Stomach (tissue), 8 donors: ENCODE measurements at regions not wholly inside any gene's neighbourhood (a gene's known extent, or its start where the extent isn't known, plus 50 kb on each side); places are given as distances from the start of the nearest gene placed in this dataset.

ENCODE experiments used
- DNase-seq, 2 donors: peaks; one replicate each; pipeline versions ENCODE4 v3.0.0 to v3.0.0-alpha.2; 2013 to 2019
- H3K27ac ChIP-seq, 5 donors: fragments of 200-600 bp in 4 of 5; sonication (generic) in 4 of 5; one replicate each; pipeline ENCODE4 v1.5.1; 2013 to 2019; ENCODE audit warnings: mild to moderate bottlenecking in 1 of 5, moderate library complexity in 1 of 5
- H3K27me3 ChIP-seq, 3 donors: fragments of 200-600 bp; sonication (generic); one replicate each; pipeline ENCODE4 v1.5.1; 2017 to 2019; ENCODE audit warnings: mixed run types in 1 of 3
- H3K36me3 ChIP-seq, 4 donors: fragments of 200-600 bp; sonication (generic); 1 replicate in 3 of 4; 2 replicates in 1 of 4; pipeline ENCODE4 v1.5.1; 2016 to 2019
- H3K4me1 ChIP-seq, 4 donors: fragments of 200-600 bp; sonication (generic); one replicate each; pipeline ENCODE4 v1.5.1; 2016 to 2019
- H3K4me3 ChIP-seq, 4 donors: fragments of 200-600 bp; sonication (generic) in 3 of 4; one replicate each; pipeline ENCODE4 v1.5.1; 2016 to 2019; ENCODE audit warnings: mild to moderate bottlenecking in 1 of 4
- H3K9me3 ChIP-seq, 4 donors: fragments of 200-600 bp; sonication (generic); one replicate each; pipeline ENCODE4 v1.5.1; 2016 to 2019
- CTCF ChIP-seq, 7 experiments: fragments of 450-650 bp in 4 of 7; fragments of 200-600 bp in 3 of 7; sonication (generic) in 3 of 7; IDR thresholded peaks; one replicate each; pipeline ENCODE4 v1.5.1; 2016 to 2019; ENCODE audit warnings: antibody characterized with exemption in 7 of 7, control low read depth in 2 of 7, mild to moderate bottlenecking in 1 of 7
- EP300 ChIP-seq: sonication (generic); formaldehyde crosslinking; IDR thresholded peaks from one replicate; pipeline ENCODE4 v1.6.1; 2017; ENCODE audit warnings: antibody characterized with exemption
- POLR2A ChIP-seq, 4 donors: fragments of 450-650 bp; IDR thresholded peaks; one replicate each; pipeline ENCODE4 v1.6.1; 2016; ENCODE audit warnings: antibody characterized with exemption in 4 of 4, control low read depth in 2 of 4, mild to moderate bottlenecking in 1 of 4, moderate library complexity in 1 of 4
- POLR2AphosphoS5 ChIP-seq, 3 donors: sonication (generic); formaldehyde crosslinking; IDR thresholded peaks; one replicate each; pipeline ENCODE4 v1.6.1; 2016; ENCODE audit warnings: antibody characterized with exemption in 3 of 3
- WGBS, 5 donors: extraction: QIAGEN DNeasy Blood & Tissue Kit in 3 of 5; methylation state at CpG; one replicate each; pipeline versions ENCODE4 v1.1.5 to v1.1.7; 2013 to 2018; 5-methylcytosine and 5-hydroxymethylcytosine counted together
- intact Hi-C: fragments of 100-400 bp; cut with DNase I; formaldehyde crosslinking; loops from one replicate; pipeline ENCODE4 v1.15.1; 2023; ENCODE audit warnings: low total_unique reads
- donor health status: healthy with polysubstance abuse.
- donor health status: Bipolar disorder and iron deficiency.
- donor health status: healthy.

- no peaks in the 10 kb centered on the region for H3K9me3 ChIP-seq
- 18 to 34% (median 25%) methylated on average over 2 of the region's 2 CpGs for WGBS, 5 donors
- H3K27me3 ChIP-seq = peaks cover 0 to 10% (median 0%) of the 10 kb centered on the region in 3 donors
- H3K4me1 ChIP-seq = peaks cover 6 to 22% (median 12%) of the 10 kb centered on the region in 4 donors
- H3K4me3 ChIP-seq = no peak overlapping the region
- no peaks in the 10 kb centered on the region for H3K36me3 ChIP-seq
- intact Hi-C loops = no loop called here
- H3K27ac ChIP-seq = peak overlapping the region in 4 of 5 donors; percentile 78 to 87 (median 81)
- TF ChIP-seq CTCF (IDR thresholded peaks at IDR 0.05) (no peak), POLR2AphosphoS5 (IDR thresholded peaks at IDR 0.05) (peak in 2 of 3 donors; percentile 17 to 43)
- peak in 1 of 2 donors; percentile 84 for DNase-seq
Observed at GRCh38 chr20:36086767-36087166, 67.8 kb upstream of the EPB41L1 start.

GRCh38 chr20:36090223-36090622 lies 64.3 kb upstream of the EPB41L1 start:
- Histone ChIP-seq H3K27me3 (peaks cover 0 to 31% (median 8%) of the 10 kb centered on the region in 3 donors), H3K4me1 (peaks cover 19 to 42% (median 38%) of the 10 kb centered on the region in 4 donors), H3K27ac (peak overlapping the region; percentile 78 to 93 (median 89)), H3K36me3 (no peaks in the 10 kb centered on the region), H3K4me3 (no peak overlapping the region), H3K9me3 (no peaks in the 10 kb centered on the region)
- WGBS, 5 donors = 82 to 91% (median 88%) methylated on average over 5 of the region's 5 CpGs
- TF ChIP-seq CTCF (IDR thresholded peaks at IDR 0.05) (no peak), POLR2A (IDR thresholded peaks at IDR 0.05) (no peak)
- intact Hi-C loops = no loop called here
- no peak for DNase-seq

GRCh38 chr20:36091561-36092397 lies 62.8 kb upstream of the EPB41L1 start:
- Histone ChIP-seq H3K4me3 (peak overlapping the region; percentile 72 to 83 (median 74)), H3K27ac (peak overlapping the region; percentile 79 to 96 (median 90)), H3K9me3 (no peaks in the 10 kb centered on the region), H3K27me3 (peaks cover 0 to 31% (median 8%) of the 10 kb centered on the region in 3 donors), H3K36me3 (no peaks in the 10 kb centered on the region), H3K4me1 (peaks cover 26 to 48% (median 46%) of the 10 kb centered on the region in 4 donors)
- no peak for DNase-seq
- TF ChIP-seq POLR2A (IDR thresholded peaks at IDR 0.05) (no peak), CTCF (IDR thresholded peaks at IDR 0.05) (no peak), EP300 (no peak), POLR2AphosphoS5 (IDR thresholded peaks at IDR 0.05) (no peak)
- 7 to 18% (median 15%) methylated on average over 22 to 42 of the region's 42 CpGs for WGBS, 5 donors
- intact Hi-C loops = no loop called here

GRCh38 chr20:36092398-36093024 lies 62.0 kb upstream of the EPB41L1 start:
- peaks cover 0 to 31% (median 8%) of the 10 kb centered on the region in 3 donors for H3K27me3 ChIP-seq
- DNase-seq = peak; percentile 53 to 75
- TF ChIP-seq POLR2AphosphoS5 (IDR thresholded peaks at IDR 0.05) (peak in 1 of 3 donors; percentile 4), EP300 (no peak)
- peaks cover 33 to 55% (median 53%) of the 10 kb centered on the region in 4 donors for H3K4me1 ChIP-seq
- no peaks in the 10 kb centered on the region for H3K9me3 ChIP-seq
- peak overlapping the region; percentile 72 to 83 (median 74) for H3K4me3 ChIP-seq
- 0 to 1% (median 0%) methylated on average over 2 to 88 of the region's 89 CpGs for WGBS, 5 donors
- intact Hi-C loops = no loop called here
- H3K36me3 ChIP-seq = no peaks in the 10 kb centered on the region
- peak overlapping the region; percentile 79 to 96 (median 90) for H3K27ac ChIP-seq
